ENCODE measurements at regions not wholly inside any gene's neighbourhood (a gene's known extent, or its start where the extent isn't known, plus 50 kb on each side); places are given as distances from the start of the nearest gene placed in this dataset.

DNA sequence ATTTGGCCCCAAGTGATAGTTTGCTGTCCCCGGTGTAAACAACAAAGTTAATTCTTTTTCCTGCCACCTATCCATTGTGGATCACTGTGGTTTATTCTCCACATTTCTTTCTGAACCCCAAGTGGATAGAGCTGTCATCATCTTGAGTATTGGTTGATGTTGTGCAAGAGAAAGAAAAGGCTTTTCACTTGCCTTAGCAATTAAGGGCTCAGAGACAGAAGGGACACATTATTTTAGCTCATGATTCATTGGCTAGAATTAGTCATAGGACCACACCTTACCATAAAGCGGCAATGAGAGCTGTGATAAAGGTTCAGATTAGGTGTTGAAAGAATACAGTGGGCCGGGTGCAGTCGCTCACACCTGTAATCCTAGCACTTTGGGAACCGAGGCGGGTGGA lies 442.1 kb upstream of the DCC start:
- H3K27me3 Mint-ChIP-seq (ENCODE audit: insufficient read depth), result no peaks in the 10 kb centered on the region
- no peak overlapping the region for H3K4me3 Mint-ChIP-seq
- no peaks in the 10 kb centered on the region for H3K4me1 Mint-ChIP-seq (ENCODE audit: low read depth)
- TF ChIP-seq CTCF (IDR thresholded peaks at IDR 0.05), result no peak
- DNase-seq, result no peak
- H3K9me3 Mint-ChIP-seq, result peaks cover 49% of the 10 kb centered on the region
- no peak overlapping the region for H3K27ac Mint-ChIP-seq
- H3K36me3 Mint-ChIP-seq (ENCODE audit: low read depth), result no peaks in the 10 kb centered on the region

- Mint-ChIP-seq H3K4me1 (ENCODE audit: low read depth) (no peaks in the 10 kb centered on the region), H3K9me3 (peaks cover 33% of the 10 kb centered on the region), H3K27me3 (ENCODE audit: insufficient read depth) (no peaks in the 10 kb centered on the region; the same call in 1 of the 2 replicates), H3K36me3 (ENCODE audit: low read depth) (no peaks in the 10 kb centered on the region), H3K27ac (no peak overlapping the region), H3K4me3 (no peak overlapping the region)
- no peak for DNase-seq
- TF ChIP-seq CTCF (IDR thresholded peaks at IDR 0.05), result no peak
Observed at GRCh38 chr18:51907687-51908597, 432.1 kb upstream of the DCC start.

DNA sequence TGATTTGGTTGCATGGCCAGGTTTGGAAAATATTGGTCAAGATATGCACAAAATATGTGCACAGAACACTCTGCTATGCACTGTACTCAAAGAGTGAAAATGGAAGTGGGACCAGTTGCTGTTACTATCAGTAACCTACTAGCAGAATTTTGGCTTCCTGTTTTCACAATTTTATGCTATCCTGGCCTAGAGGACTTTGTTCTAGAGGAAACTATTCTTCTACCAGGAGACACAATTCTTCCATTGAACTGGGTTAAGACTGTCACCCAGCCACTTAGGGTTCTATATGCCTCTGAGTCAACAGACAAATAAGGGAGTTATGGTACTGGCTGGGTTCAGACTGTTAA lies 431.4 kb upstream of the DCC start:
- Mint-ChIP-seq H3K4me1 (ENCODE audit: low read depth) (no peaks in the 10 kb centered on the region), H3K4me3 (no peak overlapping the region), H3K9me3 (peaks cover 35% of the 10 kb centered on the region), H3K36me3 (ENCODE audit: low read depth) (no peaks in the 10 kb centered on the region), H3K27me3 (ENCODE audit: insufficient read depth) (no peaks in the 10 kb centered on the region; the same call in 1 of the 2 replicates), H3K27ac (no peak overlapping the region)
- no peak for TF ChIP-seq CTCF (IDR thresholded peaks at IDR 0.05)
- DNase-seq, result no peak

DNA sequence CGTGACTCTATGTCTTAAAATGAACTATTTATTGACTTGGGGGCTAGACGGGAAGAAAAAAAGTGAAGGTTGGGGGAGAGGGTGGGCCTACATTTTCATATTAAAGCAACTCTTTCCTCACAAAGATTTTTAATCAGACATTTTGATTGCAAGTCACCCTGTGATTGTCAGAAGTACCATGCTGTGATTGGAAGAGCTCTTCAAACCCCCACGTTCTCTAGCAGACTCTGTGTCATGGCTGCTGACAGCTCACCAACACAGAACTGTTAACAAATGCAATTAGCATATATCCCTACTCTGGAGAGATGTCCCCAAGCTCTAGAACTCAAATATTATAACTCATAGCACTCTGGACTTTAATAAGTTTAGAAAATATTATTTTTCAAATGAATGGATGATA lies 428.4 kb upstream of the DCC start:
- H3K4me1 Mint-ChIP-seq (ENCODE audit: low read depth), result no peaks in the 10 kb centered on the region
- H3K27me3 Mint-ChIP-seq (ENCODE audit: insufficient read depth), result no peaks in the 10 kb centered on the region; the same call in 1 of the 2 replicates
- no peak for DNase-seq
- no peak overlapping the region for H3K27ac Mint-ChIP-seq
- TF ChIP-seq CTCF (IDR thresholded peaks at IDR 0.05), result no peak
- peaks cover 39% of the 10 kb centered on the region for H3K9me3 Mint-ChIP-seq
- no peaks in the 10 kb centered on the region for H3K36me3 Mint-ChIP-seq (ENCODE audit: low read depth)
- no peak overlapping the region for H3K4me3 Mint-ChIP-seq

- no peak for DNase-seq
- no peak overlapping the region for H3K27ac Mint-ChIP-seq
- peaks cover 41% of the 10 kb centered on the region for H3K9me3 Mint-ChIP-seq
- H3K4me3 Mint-ChIP-seq, result no peak overlapping the region
- H3K27me3 Mint-ChIP-seq (ENCODE audit: insufficient read depth), result no peaks in the 10 kb centered on the region; the same call in 1 of the 2 replicates
- no peaks in the 10 kb centered on the region for H3K4me1 Mint-ChIP-seq (ENCODE audit: low read depth)
- TF ChIP-seq CTCF (IDR thresholded peaks at IDR 0.05), result no peak
- no peaks in the 10 kb centered on the region for H3K36me3 Mint-ChIP-seq (ENCODE audit: low read depth)
Observed at GRCh38 chr18:51912381-51912780, 427.6 kb upstream of the DCC start.

Data from HFFc6 (cell line).